ENCODE measurements at regions not wholly inside any gene's neighbourhood (a gene's known extent, or its start where the extent isn't known, plus 50 kb on each side); places are given as distances from the start of the nearest gene placed in this dataset.
"Not testable (repeated sequence)": the region's sequence is repeated elsewhere in the genome, so short reads cannot be mapped to it uniquely, and the experiment has no call there.

- H2AFZ ChIP-seq (ENCODE audit: control insufficient read depth, low read length): no peak overlapping the region
- no peaks in the 10 kb centered on the region for H4K20me1 ChIP-seq (ENCODE audit: control insufficient read depth, extremely low read depth, insufficient read depth, low read length)
- no peaks in the 10 kb centered on the region for H3K36me3 ChIP-seq (ENCODE audit: control insufficient read depth in 2 of 2, extremely low read depth in 1 of 2, insufficient read depth in 2 of 2, low read length in 2 of 2)
- no peak overlapping the region for H3K4me3 ChIP-seq (ENCODE audit: control insufficient read depth in 2 of 3, extremely low read depth in 1 of 3, insufficient read depth in 2 of 3, low read depth in 1 of 3, low read length in 3 of 3)
- H3K4me2 ChIP-seq (ENCODE audit: control insufficient read depth, extremely low read depth, insufficient read depth, low read depth, low read length): no peak overlapping the region
- no peaks in the 10 kb centered on the region for H3K27me3 ChIP-seq (ENCODE audit: control insufficient read depth, extremely low read depth, insufficient read depth, low read length)
- no peak for DNase-seq (ENCODE audit: low read depth, low spot score)
- dilution Hi-C loops (cut with MboI; ENCODE audit: extremely low pct_ligation_motif_present, low sequenced_read_pairs): no loop called here
- TF ChIP-seq EZH2 (IDR thresholded peaks at IDR 0.05; ENCODE audit: low read length): no peak
- TF ChIP-seq CTCF (optimal IDR thresholded peaks at IDR 0.05 in 1 of 3, IDR thresholded peaks at IDR 0.05 in 1 of 3, conservative IDR thresholded peaks at IDR 0.05 in 1 of 3; ENCODE audit: extremely low read depth in 1 of 3, insufficient read depth in 2 of 3, low read length in 3 of 3): no peak
- H3K4me1 ChIP-seq (ENCODE audit: control insufficient read depth, extremely low read depth, insufficient read depth, low read length): no peaks in the 10 kb centered on the region
- no peaks in the 10 kb centered on the region for H3K9me3 ChIP-seq (ENCODE audit: control insufficient read depth, low read depth, low read length)
- H3K79me2 ChIP-seq (ENCODE audit: control insufficient read depth, insufficient read depth, low read length): no peaks in the 10 kb centered on the region
- H3K9me1 ChIP-seq (ENCODE audit: control insufficient read depth, extremely low read depth, insufficient read depth, low read length): no peaks in the 10 kb centered on the region
- no peak overlapping the region for H3K9ac ChIP-seq (ENCODE audit: control insufficient read depth, extremely low read depth, insufficient read depth, low read length)
- no peak overlapping the region for H3K27ac ChIP-seq (ENCODE audit: control insufficient read depth, insufficient read depth, low read length)
- no peak for FAIRE-seq
Measured at GRCh38 chr1:242602001-242602400, 77.5 kb upstream of the PLD5 start.

GRCh38 chr1:242593756-242594155, 69.3 kb upstream of the PLD5 start:
- H3K9me1 ChIP-seq (ENCODE audit: control insufficient read depth, extremely low read depth, insufficient read depth, low read length); H3K4me3 ChIP-seq (ENCODE audit: control insufficient read depth in 2 of 3, extremely low read depth in 1 of 3, insufficient read depth in 2 of 3, low read depth in 1 of 3, low read length in 3 of 3); H2AFZ ChIP-seq (ENCODE audit: control insufficient read depth, low read length); H3K36me3 ChIP-seq (ENCODE audit: control insufficient read depth in 2 of 2, extremely low read depth in 1 of 2, insufficient read depth in 2 of 2, low read length in 2 of 2); H3K27ac ChIP-seq (ENCODE audit: control insufficient read depth, insufficient read depth, low read length); H3K27me3 ChIP-seq (ENCODE audit: control insufficient read depth, extremely low read depth, insufficient read depth, low read length); dilution Hi-C loops (cut with MboI; ENCODE audit: extremely low pct_ligation_motif_present, low sequenced_read_pairs); DNase-seq (ENCODE audit: low read depth, low spot score); H3K9ac ChIP-seq (ENCODE audit: control insufficient read depth, extremely low read depth, insufficient read depth, low read length); H3K9me3 ChIP-seq (ENCODE audit: control insufficient read depth, low read depth, low read length); H3K4me2 ChIP-seq (ENCODE audit: control insufficient read depth, extremely low read depth, insufficient read depth, low read depth, low read length); FAIRE-seq; H4K20me1 ChIP-seq (ENCODE audit: control insufficient read depth, extremely low read depth, insufficient read depth, low read length); H3K4me1 ChIP-seq (ENCODE audit: control insufficient read depth, extremely low read depth, insufficient read depth, low read length); H3K79me2 ChIP-seq (ENCODE audit: control insufficient read depth, insufficient read depth, low read length): not testable (repeated sequence)

DNA sequence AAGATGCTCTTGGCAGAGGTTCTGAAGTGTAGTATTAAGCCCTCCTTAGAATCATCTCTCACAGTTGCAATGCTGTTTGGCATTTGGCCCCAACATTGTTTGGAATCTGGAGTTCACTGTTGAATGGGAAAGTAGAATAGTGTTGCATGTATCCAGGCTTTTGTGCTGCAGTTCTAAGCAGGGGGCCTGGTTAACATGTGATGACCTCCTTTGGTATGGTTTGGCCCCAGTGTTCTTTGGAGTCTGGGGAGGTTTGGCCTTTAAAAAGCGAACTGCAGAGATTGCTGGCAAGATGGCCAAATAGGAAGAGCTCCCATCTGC, 61.8 kb upstream of the PLD5 start:
- DNase-seq (ENCODE audit: low read depth, low spot score) (no peak), FAIRE-seq (no peak)
- Histone ChIP-seq H3K4me2 (ENCODE audit: control insufficient read depth, extremely low read depth, insufficient read depth, low read depth, low read length) (no peak overlapping the region), H2AFZ (ENCODE audit: control insufficient read depth, low read length) (no peak overlapping the region), H4K20me1 (ENCODE audit: control insufficient read depth, extremely low read depth, insufficient read depth, low read length) (no peaks in the 10 kb centered on the region), H3K27me3 (ENCODE audit: control insufficient read depth, extremely low read depth, insufficient read depth, low read length) (no peaks in the 10 kb centered on the region), H3K9me3 (ENCODE audit: control insufficient read depth, low read depth, low read length) (no peaks in the 10 kb centered on the region), H3K9ac (ENCODE audit: control insufficient read depth, extremely low read depth, insufficient read depth, low read length) (no peak overlapping the region), H3K79me2 (ENCODE audit: control insufficient read depth, insufficient read depth, low read length) (no peaks in the 10 kb centered on the region), H3K36me3 (ENCODE audit: control insufficient read depth in 2 of 2, extremely low read depth in 1 of 2, insufficient read depth in 2 of 2, low read length in 2 of 2) (no peaks in the 10 kb centered on the region), H3K27ac (ENCODE audit: control insufficient read depth, insufficient read depth, low read length) (no peak overlapping the region), H3K9me1 (ENCODE audit: control insufficient read depth, extremely low read depth, insufficient read depth, low read length) (no peaks in the 10 kb centered on the region), H3K4me3 (ENCODE audit: control insufficient read depth in 2 of 3, extremely low read depth in 1 of 3, insufficient read depth in 2 of 3, low read depth in 1 of 3, low read length in 3 of 3) (no peak overlapping the region), H3K4me1 (ENCODE audit: control insufficient read depth, extremely low read depth, insufficient read depth, low read length) (no peaks in the 10 kb centered on the region)
- TF ChIP-seq EZH2 (IDR thresholded peaks at IDR 0.05; ENCODE audit: low read length) (no peak), CTCF (optimal IDR thresholded peaks at IDR 0.05 in 1 of 3, IDR thresholded peaks at IDR 0.05 in 1 of 3, conservative IDR thresholded peaks at IDR 0.05 in 1 of 3; ENCODE audit: extremely low read depth in 1 of 3, insufficient read depth in 2 of 3, low read length in 3 of 3) (no peak)
- dilution Hi-C loops (cut with MboI; ENCODE audit: extremely low pct_ligation_motif_present, low sequenced_read_pairs): no loop called here

All from keratinocyte (primary cell).